OCI-LY7 (cell line): ENCODE measurements at regions not wholly inside any gene's neighbourhood (a gene's known extent, or its start where the extent isn't known, plus 50 kb on each side); places are given as distances from the start of the nearest gene placed in this dataset.

Experiments
- BruUV-seq: library from RNA; stranded (reverse); fragments of 400-500 nt; replicated peaks from 2 replicates; lab custom pipeline; 2021; lab: Mats Ljungman, UMichigan
- CTCF ChIA-PET: fragments of 300-600 bp; sonication (Branson Sonifier 250); formaldehyde crosslinking; loops from one replicate; lab custom pipeline; 2022; ENCODE audit warnings: antibody characterized with exemption; ENCODE audit not compliant: unreplicated experiment; lab: Charles Lee
- POLR2A ChIA-PET: fragments of 300-600 bp; sonication (Branson Sonifier 250); formaldehyde crosslinking; loops from one replicate; lab custom pipeline; 2022; ENCODE audit warnings: antibody characterized with exemption; lab: Charles Lee
- DNase-seq: peaks from one replicate; pipeline ENCODE4 v3.0.0-alpha.2; 2015; ENCODE audit warnings: low spot score
- H2AFZ ChIP-seq: fragments of 200-600 bp; sonication (generic), shearing (Covaris generic); 2 replicates; pipeline ENCODE4 v1.6.1; 2014; ENCODE audit warnings: mild to moderate bottlenecking, antibody characterized with exemption, low read length, moderate library complexity
- H3K27ac ChIP-seq: fragments of 200-600 bp; sonication (generic); 2 replicates; pipeline ENCODE4 v1.5.1; 2014; ENCODE audit warnings: mixed run types, low read depth, mild to moderate bottlenecking, moderate library complexity, low read length, inconsistent platforms; ENCODE audit not compliant: poor library complexity, severe bottlenecking
- H3K36me3 ChIP-seq: fragments of 200-600 bp; sonication (generic); 2 replicates; pipeline ENCODE4 v1.6.1; 2014; ENCODE audit warnings: mild to moderate bottlenecking, antibody characterized with exemption, low read length, moderate library complexity, mixed read lengths; ENCODE audit not compliant: insufficient read depth
- H3K4me1 ChIP-seq: fragments of 200-600 bp; sonication (generic); 2 replicates; pipeline ENCODE4 v1.5.1; 2014; ENCODE audit warnings: mild to moderate bottlenecking, low read length; ENCODE audit not compliant: insufficient read depth, poor library complexity, severe bottlenecking
- H3K4me2 ChIP-seq: fragments of 200-600 bp; sonication (generic); 2 replicates; pipeline ENCODE4 v1.6.1; 2014; ENCODE audit warnings: mild to moderate bottlenecking, low read length
- H3K4me3 ChIP-seq: fragments of 200-600 bp; sonication (generic); 2 replicates; pipeline ENCODE4 v1.5.1; 2014; ENCODE audit warnings: mild to moderate bottlenecking, low read depth, low read length; ENCODE audit not compliant: poor library complexity, severe bottlenecking
- H3K79me2 ChIP-seq: fragments of 200-600 bp; sonication (generic); 2 replicates; pipeline ENCODE4 v1.6.1; 2016; ENCODE audit warnings: low read depth, mild to moderate bottlenecking, low read length, moderate library complexity, mixed read lengths; ENCODE audit not compliant: insufficient read depth
- H3K9me2 ChIP-seq: fragments of 200-600 bp; sonication (generic); 2 replicates; pipeline ENCODE4 v1.6.1; 2016; ENCODE audit warnings: mild to moderate bottlenecking, low read length, mixed read lengths; ENCODE audit not compliant: insufficient read depth
- H3K9me3 ChIP-seq: fragments of 200-600 bp; sonication (generic); 2 replicates; pipeline ENCODE4 v1.6.1; 2014; ENCODE audit warnings: mild to moderate bottlenecking, mixed run types, low read length, mixed read lengths
- H4K20me1 ChIP-seq: fragments of 200-600 bp; sonication (generic); 2 replicates; pipeline ENCODE4 v1.6.1; 2014; ENCODE audit warnings: mild to moderate bottlenecking, antibody characterized with exemption, low read length, moderate library complexity, mixed read lengths; ENCODE audit not compliant: insufficient read depth
- EZH2phosphoT487 ChIP-seq: fragments of 200-600 bp; sonication (generic); IDR thresholded peaks from 2 replicates; pipeline ENCODE4 v1.6.1; 2018; ENCODE audit warnings: low read depth, borderline replicate concordance, mild to moderate bottlenecking, mixed run types, antibody characterized with exemption, low read length, moderate library complexity, mixed read lengths
- intact Hi-C: fragments of 100-400 bp; cut with micrococcal nuclease; formaldehyde crosslinking; loops from one replicate; pipeline ENCODE4 v1.10.0; 2022; ENCODE audit not compliant: unreplicated experiment
- TF ChIP-seq, protein P1 (sequence below): fragments of 200-600 bp; sonication (generic); conservative IDR thresholded peaks from 2 replicates; pipeline ENCODE4 v1.5.1; 2014; ENCODE audit warnings: mild to moderate bottlenecking, antibody characterized with exemption, low read length, moderate library complexity, mixed read lengths

DNA sequence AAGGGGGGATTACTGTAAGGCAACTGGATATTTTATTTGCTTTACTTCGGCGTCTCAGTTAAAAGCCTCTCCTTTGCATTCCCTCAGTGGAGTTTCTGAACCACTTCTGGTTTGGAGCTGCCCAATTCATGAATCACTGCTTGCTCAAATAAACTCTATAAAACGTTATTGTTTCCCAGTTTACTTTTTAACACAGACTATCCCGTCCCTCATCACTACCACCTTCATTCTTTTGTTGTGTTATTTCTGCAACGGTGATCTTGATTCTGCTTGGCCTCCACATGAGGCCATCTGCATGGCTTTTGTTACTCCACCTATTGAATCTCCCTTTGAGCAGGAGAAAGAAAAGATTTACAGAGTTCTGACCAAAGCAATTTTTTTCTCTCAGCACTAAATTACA, 104.0 kb upstream of the PLEKHA5 start:
- Histone ChIP-seq H4K20me1 (no peaks in the 10 kb centered on the region), H3K36me3 (no peaks in the 10 kb centered on the region), H3K9me3 (no peaks in the 10 kb centered on the region), H3K79me2 (no peaks in the 10 kb centered on the region), H3K4me2 (no peak overlapping the region), H3K27ac (no peak overlapping the region), H3K4me1 (no peaks in the 10 kb centered on the region), H3K9me2 (no peaks in the 10 kb centered on the region), H2AFZ (no peak overlapping the region), H3K4me3 (no peak overlapping the region)
- POLR2A ChIA-PET, result interaction anchor here (1.6 kb wide), 1 partner anchor 13 kb away, joined by 3 read pairs; no protein-coding TSS in a partner anchor
- TF ChIP-seq, protein P1, sequence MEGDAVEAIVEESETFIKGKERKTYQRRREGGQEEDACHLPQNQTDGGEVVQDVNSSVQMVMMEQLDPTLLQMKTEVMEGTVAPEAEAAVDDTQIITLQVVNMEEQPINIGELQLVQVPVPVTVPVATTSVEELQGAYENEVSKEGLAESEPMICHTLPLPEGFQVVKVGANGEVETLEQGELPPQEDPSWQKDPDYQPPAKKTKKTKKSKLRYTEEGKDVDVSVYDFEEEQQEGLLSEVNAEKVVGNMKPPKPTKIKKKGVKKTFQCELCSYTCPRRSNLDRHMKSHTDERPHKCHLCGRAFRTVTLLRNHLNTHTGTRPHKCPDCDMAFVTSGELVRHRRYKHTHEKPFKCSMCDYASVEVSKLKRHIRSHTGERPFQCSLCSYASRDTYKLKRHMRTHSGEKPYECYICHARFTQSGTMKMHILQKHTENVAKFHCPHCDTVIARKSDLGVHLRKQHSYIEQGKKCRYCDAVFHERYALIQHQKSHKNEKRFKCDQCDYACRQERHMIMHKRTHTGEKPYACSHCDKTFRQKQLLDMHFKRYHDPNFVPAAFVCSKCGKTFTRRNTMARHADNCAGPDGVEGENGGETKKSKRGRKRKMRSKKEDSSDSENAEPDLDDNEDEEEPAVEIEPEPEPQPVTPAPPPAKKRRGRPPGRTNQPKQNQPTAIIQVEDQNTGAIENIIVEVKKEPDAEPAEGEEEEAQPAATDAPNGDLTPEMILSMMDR, result no peak
- TF ChIP-seq EZH2phosphoT487, result no peak
- DNase-seq, result no peak
- BruUV-seq, result no TSS peak
- CTCF ChIA-PET, result no interaction called here
- intact Hi-C loops, result no loop called here

DNA sequence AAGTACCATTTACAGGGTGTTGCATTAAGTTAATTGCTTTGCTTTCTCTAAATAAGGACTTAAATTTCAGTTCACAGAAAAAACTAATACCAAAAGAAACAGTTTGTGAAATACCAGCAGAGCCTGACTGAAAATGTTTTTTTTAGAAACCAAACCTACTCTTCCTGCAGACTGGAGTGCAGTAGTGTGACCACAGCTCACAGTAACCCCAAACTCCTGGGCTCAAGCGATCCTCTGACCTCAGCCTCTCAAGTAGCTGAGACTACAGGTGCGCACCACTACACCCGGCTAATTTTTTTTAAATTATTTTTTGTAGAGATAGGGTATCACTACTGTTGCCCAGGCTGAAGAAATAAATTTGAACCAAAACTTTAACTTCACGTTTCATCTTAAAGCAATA, 103.5 kb upstream of the PLEKHA5 start:
- H3K9me3 ChIP-seq, result no peaks in the 10 kb centered on the region
- POLR2A ChIA-PET, result interaction anchor here (0.6 kb wide), 1 partner anchor 635 kb away, joined by 7 read pairs; no protein-coding TSS in a partner anchor
- H3K36me3 ChIP-seq, result no peaks in the 10 kb centered on the region
- intact Hi-C loops, result no loop called here
- no peak overlapping the region for H2AFZ ChIP-seq
- H3K4me3 ChIP-seq, result no peak overlapping the region
- BruUV-seq, result no TSS peak
- no peaks in the 10 kb centered on the region for H3K4me1 ChIP-seq
- no peaks in the 10 kb centered on the region for H3K79me2 ChIP-seq
- H3K4me2 ChIP-seq, result no peak overlapping the region
- no peak overlapping the region for H3K27ac ChIP-seq
- no peaks in the 10 kb centered on the region for H3K9me2 ChIP-seq
- TF ChIP-seq, protein P1, result no peak
- no peak for TF ChIP-seq EZH2phosphoT487
- DNase-seq, result no peak
- H4K20me1 ChIP-seq, result no peaks in the 10 kb centered on the region
- CTCF ChIA-PET, result no interaction called here

DNA sequence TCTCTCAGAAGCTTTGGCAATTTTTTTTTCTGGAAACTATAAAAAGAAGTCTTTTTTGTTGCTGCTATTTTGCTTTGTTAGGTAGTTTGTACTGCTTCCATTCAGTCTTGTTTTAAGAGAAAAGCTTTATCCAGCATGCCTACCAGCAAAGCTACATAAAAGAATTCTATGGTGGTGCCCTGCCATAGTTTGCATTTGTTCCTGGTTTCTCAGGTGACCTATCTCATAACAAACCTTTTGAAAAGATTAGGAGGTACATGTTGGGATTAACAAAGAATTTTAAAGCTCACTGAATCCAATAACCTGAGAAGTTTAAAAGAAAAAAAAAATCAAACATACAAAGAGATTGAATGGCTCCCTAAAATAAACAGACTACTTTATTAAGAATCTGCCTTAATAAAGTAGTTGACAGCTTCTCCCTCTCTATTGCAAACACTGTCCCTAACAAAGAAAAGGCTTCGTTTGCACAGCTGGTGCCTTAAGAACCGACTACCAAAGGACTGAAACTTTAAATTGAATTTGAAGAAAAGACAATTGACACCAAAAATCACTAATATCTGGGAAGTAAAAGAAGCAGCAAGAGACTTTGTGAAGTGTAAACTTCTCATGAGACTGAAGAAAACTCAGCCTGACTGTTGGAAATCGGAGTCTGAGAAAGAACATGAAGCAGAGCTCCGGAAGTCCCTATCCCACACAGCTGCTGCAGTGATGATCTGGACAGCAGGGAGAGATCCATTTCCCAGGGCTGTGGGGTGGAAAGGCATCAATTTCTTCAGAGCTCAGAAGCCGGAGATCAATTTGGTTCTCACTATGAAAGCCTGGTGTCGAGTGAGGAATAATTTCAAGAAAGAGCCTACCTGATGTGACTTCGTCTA, 102.7 kb upstream of the PLEKHA5 start:
- Histone ChIP-seq H3K9me2 (no peaks in the 10 kb centered on the region), H3K4me1 (no peaks in the 10 kb centered on the region), H3K79me2 (no peaks in the 10 kb centered on the region), H3K27ac (no peak overlapping the region), H3K36me3 (no peaks in the 10 kb centered on the region), H3K9me3 (no peaks in the 10 kb centered on the region), H4K20me1 (no peaks in the 10 kb centered on the region), H3K4me2 (no peak overlapping the region), H2AFZ (no peak overlapping the region), H3K4me3 (no peak overlapping the region)
- intact Hi-C loops, result no loop called here
- BruUV-seq, result no TSS peak
- no peak for DNase-seq
- ChIA-PET POLR2A (interaction anchor here (0.6 kb wide), 1 partner anchor 634 kb away, joined by 7 read pairs; no protein-coding TSS in a partner anchor), CTCF (no interaction called here)
- TF ChIP-seq, protein P1, result no peak
- no peak for TF ChIP-seq EZH2phosphoT487
